HG02981 (cell line): ENCODE measurements at regions not wholly inside any gene's neighbourhood (a gene's known extent, or its start where the extent isn't known, plus 50 kb on each side); places are given as distances from the start of the nearest gene placed in this dataset.
"Not testable (repeated sequence)": the region's sequence is repeated elsewhere in the genome, so short reads cannot be mapped to it uniquely, and the experiment has no call there.

Experiments
- ATAC-seq: cut with Tn5 transposase; IDR thresholded peaks from one replicate; pipeline ENCODE4 v1.9.1; 2021; ENCODE audit warnings: mild to moderate bottlenecking, moderate library complexity; ENCODE audit not compliant: unreplicated experiment

DNA sequence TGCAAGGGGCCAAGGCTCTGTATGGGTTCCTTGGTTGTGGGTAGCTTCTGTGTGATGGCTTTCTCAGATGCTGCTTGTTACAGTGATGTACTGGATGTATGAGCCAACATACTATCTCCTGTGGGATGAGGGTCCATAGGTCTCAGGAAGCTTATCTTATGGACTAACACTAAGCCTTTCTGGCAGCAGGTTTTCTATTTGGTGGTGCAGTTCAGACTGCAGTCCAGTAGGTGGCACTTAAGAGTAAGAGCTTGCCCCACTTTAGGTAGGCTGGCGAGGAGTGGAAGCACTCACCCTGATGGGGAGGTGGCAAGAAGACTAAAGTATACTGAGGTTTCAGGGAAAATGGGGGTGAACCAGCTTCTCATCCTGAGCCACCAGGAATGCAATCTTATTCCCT lies 306.7 kb upstream of the MAOA start:
- no peak for ATAC-seq

DNA sequence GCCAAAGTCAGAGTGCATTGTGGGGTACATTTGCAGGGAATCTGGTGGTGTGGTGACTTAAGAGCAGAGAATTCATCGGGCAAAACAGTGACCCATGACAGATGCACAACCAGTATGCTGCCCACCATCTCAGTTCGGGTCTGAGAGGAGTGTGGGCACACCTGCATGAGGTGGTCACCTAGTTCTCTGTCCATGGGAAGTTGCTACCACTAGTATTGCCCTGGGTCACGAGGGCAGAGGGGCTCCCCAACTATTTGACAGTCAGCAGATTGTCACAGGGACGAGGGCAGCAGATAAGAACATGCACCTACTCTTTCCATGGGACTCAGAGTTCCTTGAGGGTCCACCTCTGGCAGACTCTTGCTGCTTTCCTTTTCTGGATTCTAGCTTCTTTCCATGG lies 305.2 kb upstream of the MAOA start:
- no peak for ATAC-seq

DNA sequence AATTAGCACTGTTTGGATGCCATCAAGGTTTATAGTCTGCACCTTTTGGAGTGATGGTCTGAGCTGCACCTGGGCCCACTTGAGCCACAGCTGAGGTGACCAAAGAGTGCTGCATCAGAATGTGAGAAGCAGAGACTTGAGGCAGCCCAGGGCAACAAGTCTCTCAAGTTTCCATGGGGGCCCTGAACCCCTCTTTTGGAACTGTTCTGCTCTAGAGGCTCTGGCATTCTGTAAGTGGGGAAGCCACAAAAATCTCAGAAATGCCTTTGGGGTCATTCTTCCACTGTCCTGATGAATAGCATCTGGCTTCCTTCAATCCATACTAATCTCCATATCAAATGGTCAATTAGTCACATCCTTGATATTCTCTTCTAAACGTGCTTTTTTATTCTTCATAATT lies 298.4 kb upstream of the MAOA start:
- no peak for ATAC-seq

DNA sequence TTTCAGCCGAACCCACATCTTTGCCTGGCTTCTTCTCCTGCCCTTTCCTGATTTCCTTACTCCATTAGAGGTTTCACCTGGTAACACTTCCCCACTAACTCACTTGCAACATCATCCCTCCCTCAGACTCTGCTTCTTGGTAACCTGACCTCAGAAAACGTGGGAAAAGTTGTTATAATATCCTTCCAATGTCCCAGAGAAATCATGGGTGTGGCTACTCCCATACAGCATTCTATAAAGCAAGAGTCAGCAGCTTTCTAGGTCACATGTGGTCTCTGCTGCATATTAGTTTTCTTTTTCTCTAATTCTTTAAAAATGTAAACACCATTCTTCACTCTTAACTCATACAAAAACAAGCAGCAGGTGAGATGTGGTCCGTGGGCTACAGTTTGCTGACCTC lies 283.1 kb upstream of the MAOA start:
- no peak for ATAC-seq

DNA sequence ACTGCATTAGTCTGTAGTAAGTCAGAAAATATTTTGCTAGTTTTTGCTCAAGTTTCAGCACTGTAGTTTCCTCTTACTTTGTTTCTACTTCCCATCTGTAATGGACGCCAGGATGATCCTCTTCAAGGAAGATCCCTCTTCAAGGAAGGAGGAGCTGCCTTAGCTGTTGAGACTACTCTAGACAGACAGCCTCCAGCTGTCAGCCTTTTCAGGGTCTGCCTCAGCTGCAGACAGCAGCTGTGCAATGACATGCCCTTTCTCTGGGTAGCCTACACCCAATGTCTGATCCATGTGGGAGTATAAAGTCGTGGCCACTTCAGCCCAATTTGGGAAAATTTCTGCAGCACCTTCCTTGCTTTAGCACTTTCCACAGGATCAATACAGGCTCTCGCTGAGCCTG lies 281.0 kb upstream of the MAOA start:
- no peak for ATAC-seq

DNA sequence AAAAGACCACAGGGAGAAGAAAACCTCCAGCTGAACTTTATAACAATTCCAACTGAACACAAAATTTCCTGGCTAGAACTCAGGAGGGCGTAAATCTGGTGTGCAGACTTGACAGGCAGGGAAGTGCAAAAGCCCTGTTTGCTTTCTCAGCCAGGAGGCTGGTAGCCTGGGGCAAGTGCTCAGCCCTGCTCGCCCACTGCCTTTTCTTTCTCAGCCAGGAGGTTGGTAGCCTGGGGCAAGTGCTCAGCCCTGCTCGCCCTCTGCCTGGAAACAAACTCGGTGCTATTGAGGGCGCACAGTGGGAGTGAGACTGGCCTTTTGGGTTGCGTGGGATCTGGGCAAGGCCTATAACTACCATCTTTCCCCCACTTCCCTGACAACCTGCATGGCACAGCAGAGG lies 275.4 kb upstream of the MAOA start:
- ATAC-seq = no peak

DNA sequence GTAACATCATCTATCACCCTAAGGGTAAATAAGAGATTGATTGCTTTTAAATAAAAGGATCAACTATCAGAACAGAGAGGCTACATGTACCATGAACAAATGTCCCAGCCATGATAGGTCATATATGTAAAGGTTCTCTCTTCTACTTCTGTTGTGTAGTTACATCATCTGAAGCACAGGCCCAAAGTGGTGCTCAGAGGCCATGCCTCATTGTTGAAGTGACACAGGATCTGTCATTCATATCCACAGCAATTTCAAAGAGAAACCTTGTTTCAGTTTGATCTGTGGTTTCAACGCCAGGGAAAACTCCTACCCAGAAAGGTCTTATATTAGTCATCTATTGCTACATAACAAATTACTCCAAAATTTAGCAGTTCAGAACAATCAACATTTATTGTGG lies 269.2 kb upstream of the MAOA start:
- no peak for ATAC-seq

DNA sequence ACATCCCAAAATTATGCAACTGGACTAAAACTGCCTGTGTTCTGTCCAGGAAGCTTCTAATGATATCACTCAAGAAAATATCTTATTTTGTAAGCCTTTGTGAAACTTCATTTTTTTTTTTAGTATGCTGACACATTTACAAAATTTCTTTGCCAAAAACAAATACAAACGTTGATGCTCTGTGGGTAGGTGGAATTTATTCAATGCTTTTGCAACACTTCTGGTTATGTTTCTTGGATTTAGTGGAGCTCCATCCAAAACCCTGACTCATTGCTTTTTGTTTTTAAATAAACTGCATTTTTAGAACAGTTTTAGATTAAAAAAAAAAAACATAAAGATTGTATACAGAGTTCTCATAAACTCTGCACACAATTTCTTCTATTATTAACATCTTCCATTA lies 250.9 kb upstream of the MAOA start:
- ATAC-seq = no peak

DNA sequence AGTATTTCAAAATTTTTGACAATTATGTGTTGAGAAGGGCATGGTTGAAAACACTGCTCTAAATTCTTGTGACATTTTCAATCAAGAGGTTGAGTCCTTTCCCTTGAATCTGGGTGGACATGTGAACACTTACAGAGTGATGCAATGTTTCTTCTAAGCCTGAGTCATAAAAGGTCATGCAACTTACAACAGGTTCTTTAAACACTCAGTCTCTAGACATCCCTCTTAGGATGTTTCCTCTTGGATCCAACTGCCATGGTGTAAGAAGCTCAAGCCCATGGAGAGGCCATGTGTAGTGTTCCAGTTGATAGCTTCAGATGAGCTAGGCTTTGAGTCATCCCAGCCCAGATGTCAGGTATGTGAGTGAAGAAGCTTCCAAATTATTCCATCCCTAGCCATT lies 232.2 kb upstream of the MAOA start:
- no peak for ATAC-seq

DNA sequence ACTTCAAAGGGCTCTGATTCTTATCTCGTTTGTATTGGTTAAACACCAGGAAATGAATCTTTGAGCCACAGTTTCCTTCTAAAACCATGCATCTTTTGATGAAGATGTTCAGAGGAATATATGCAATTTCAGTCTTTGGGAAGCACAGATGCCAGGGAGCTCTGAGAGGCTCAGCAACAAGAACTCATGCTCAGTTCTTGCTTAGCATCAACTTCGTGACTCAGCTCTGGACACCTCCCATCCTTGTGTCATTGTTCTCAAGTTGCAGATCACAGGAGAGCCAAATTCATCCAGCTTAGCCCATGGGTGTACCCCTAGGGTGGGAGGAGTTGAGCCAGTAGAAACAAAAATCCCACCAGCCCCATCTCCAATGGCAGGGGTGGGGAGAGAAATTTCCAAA lies 219.6 kb upstream of the MAOA start:
- ATAC-seq = no peak

DNA sequence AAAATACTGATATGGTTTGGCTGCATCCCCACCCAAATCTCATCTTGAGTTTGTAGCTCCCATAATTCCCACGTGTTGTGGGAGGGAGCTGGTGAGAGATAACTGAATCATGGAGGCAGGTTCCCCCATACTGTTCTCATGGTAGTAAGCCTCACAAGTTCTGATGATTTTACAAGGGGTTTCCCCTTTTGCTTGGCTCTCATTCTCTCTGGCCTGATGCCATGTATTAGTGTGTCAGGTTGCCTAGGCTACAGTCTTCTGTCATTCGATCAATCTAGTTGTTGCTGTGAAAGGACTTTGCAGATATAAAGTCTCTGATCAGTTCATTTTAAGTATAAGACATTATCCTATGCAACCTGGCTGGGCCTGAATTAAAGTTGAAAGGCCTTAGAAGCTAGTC lies 209.3 kb upstream of the MAOA start:
- no peak for ATAC-seq

DNA sequence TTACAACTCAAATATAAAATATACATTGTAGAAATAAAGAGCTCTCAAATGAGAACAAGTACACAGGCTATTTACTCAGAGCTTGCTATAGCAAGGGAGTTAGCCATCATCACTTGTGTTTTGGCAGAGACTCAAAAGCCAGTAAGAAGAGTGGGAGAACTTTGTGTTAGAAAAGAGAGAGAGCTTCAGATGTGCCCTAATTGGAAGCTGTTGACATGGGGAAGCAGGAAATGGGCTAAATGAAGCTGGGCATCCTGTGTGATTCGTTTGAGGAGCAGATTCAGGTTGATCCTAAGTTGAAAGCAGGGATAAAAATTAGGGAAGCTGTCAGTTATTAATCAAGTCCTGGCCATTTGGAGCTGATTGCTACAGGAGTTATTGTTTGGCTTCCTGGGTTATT lies 207.4 kb upstream of the MAOA start:
- ATAC-seq = no peak

DNA sequence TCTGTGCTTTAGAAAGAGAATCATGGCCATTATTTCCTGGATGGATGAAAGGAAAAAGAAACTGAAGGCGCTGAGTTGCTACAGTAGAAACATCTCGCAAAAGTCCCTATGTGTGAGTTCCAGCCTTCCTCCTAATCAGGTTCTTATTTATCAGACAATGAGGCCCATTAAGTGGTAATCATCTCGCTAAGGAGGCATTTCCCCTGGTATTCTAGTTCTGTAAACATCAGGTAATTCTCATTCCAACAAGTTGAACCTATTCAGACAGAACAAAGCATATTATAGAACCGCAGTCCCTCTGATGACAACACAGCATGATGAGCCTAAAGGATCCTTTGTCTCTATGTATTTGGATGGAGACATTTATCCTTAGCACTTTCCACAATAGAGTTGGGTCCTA lies 205.7 kb upstream of the MAOA start:
- no peak for ATAC-seq

DNA sequence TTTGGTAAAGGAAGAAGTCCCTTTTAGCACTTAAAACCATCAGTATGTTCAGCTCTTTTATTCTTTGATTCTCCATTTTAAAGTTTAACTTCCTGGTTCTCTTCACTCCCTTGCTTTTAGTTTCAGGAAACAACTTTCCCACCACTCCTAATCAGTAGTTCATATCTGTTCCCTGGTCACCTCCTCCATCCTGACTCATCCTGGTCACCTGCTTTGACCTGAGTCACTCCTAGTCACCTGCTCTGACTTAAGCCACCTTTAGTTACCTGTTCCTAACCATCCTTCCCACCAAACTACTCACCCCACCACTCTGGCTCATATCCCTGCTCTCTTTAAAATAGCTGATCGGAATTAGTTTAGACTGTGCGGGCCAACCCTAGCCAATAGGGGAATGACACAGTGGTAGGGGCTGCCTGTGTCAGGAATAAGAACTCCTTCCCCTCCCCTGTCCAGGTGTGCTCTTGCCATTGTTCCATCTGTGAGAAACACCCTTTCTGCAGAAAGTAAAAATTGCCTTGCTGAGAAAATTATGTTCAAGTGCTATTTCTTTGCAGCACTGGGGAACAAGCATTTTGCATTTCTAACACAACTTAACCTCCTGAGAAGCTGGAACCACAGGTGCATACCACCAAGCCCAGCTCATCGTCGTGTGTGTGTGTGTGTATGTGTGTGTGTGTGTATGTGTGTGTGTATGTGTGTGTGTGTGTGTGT lies 204.0 kb upstream of the MAOA start:
- not testable (repeated sequence) for ATAC-seq

DNA sequence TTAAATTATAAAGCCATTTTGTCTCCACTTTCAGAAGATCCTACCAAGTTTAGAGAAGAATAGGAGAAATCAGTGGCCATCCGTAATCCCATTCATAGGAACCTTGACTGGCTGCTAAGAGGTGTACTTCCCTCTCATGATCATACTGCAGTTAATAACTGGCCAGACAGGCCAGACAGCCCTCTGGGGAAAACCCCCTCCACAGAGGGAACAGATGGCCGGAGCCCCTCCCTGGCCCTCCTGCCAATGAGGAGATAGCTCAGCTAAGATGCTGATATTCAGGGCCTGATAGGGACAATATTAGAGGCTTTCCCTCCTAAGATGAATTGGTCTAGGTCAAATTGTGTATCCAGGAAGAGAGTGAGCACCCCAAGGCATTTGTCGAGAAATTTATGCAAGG lies 200.0 kb upstream of the MAOA start:
- no peak for ATAC-seq

DNA sequence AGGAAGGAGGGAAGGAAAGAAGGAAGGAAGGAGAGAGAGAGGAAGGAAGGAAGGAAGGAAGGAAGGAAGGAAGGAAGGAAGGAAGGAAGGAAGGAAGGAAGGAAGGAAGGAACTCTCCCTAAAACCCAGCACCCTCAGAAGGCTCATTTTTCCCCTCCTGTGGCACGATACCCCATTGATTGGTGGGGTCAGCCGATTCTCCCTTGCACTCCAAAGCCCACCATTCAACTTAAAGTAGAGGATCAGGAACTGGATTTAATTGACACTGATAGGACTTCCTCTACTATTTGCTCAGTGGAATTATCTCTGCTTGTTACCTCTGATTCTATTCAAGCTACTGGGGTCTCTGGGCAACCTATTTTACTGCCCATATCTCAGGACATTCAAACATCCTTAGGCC lies 199.2 kb upstream of the MAOA start:
- ATAC-seq = no peak

DNA sequence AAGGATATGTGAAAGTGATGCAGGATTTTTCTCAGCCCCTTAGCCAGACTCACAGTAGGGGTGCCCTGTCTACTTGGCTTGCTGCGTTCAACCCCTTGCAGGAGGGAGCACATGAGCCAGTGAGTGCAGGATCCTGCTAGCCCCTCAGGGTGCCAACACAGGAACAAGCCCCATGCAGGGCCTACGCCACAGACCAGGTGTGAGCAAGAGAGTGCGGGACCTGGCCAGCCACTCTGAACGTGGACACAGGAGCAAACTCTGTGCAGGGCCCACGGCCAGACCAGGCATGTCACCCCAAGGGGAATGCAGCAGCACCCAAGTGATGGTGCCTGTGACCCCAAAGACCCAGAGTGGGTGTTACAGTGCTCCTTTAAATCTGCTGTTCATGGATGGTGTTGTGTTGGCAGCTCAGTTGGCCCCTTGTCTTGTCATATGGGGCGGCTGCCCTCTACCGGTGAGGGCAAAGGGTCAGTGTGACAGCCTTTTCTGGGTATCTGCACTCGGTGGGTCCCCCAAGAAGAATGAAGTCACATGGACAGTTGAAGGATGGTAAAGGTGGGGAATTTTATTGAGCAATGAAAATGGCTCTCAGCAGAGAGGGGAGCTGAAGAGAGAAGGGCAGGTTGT lies 188.4 kb upstream of the MAOA start:
- no peak for ATAC-seq

DNA sequence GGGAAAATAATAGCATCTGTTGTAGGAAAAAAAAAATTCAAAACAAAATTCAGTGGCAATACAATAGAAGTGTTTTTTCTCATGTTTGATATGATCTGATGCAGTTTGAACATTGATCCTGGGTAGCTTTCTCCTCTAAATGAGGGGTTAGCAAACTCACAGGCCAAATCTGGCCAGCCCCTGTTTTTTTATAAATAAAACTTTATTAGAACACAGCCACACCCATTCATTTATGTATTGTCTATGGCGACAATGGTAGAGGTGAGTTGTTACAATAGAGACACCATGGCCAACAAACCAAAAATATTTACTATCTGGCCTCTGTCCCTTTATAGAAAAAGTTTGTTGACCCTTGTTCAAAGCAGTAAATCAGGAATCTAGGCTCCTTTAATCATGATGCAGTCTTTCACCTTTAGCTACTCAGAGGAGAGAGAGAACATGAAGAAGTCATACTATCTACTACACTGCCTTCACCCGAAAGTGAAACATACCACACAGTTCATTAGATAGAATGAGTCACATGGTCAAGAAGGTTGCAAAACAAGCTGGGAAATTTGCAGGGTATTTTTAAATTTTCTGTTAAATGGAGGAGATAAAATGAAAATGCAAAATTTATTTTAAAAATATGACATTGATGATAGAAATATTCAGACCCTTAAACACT lies 186.6 kb upstream of the MAOA start:
- ATAC-seq = no peak

DNA sequence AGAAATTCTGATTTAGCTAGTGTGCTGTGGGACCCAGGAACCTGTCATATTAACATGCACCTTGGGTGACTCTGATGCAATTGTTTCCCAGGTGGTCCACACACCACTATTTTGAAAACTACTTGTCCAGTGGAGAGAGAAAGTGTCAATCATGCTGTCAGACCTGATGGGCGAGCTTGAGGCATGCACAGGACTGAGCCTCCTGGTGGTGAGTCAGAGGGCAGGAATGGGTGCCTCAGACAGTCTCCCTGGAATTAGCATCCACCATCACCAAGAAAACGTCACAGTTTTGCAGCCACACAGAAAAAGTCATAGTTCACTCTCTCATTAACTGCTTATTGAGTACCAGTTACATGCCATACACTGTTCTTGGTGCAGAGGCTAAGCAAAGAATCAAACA lies 181.8 kb upstream of the MAOA start:
- no peak for ATAC-seq

DNA sequence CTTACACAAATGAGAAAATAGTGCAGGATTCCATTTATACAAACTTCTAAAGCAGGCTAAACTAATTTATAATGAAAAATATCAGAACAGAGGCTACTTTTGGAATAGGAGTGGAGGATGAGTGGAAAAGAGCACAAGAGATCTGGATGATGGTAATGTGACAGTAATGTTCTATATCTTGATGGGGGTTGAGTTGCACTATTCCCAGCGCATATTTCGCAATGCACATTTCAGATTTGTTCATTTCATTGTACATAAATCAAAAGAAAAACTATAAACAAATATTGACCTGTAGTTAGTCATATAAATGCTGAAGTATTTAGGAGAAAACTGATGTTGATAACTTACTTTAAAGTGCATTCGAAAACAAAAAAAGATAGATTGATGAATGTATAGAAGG lies 177.0 kb upstream of the MAOA start:
- no peak for ATAC-seq

DNA sequence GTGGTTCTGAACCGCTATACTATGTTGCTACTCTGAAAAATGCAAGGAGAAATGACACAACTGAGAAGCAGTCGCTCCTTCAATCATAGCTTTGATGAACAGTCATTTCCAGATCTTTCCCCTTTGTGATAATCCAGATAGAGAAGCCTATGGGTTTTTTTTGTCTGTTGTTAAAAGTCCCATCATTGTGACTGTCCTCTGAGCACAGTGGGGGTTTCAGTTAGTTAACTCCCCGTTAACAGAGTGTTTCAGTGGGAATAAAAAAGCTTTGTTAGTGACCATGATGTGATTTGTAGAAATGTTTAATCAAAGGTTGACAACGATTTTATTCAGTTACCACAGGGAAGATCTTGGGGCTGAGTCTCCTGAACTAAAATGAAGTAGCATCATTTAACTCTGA lies 176.2 kb upstream of the MAOA start:
- no peak for ATAC-seq

DNA sequence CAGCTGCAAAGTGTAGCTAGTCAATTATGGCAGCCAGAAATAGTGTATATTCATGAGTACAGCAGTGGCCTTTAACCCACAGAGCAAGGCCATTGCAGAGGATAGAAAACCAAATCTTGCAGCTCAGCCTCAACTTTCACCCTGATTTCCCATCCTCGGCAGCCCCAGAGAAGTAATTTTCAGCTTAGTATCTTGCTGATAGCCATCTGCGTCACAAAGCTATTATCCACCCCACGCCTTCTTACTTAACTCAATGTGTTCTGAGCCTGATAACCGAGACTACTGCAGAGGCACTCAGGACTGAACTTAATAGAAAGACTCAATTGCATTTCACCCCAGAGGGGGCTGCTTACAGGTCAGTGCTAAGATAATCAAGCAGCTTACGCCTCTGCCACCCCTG lies 174.5 kb upstream of the MAOA start:
- no peak for ATAC-seq

DNA sequence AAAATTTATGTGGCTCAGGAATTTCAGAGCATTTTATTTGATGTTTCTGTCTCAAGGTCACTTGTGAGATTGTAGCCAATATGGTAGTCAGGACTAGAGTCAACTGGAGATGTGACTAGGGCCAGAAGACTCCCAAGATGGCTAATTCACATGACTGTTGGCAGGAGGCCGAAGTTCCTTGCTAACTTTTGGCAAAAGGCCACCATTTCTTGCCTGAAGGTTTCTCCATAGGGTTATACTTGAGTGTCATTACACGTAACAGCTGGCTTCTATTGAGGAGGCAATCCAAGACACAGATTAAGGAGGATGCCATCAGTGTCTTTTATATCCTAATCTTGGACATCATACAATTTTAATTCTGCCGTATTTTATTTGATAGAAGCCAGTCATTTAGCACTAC lies 162.3 kb upstream of the MAOA start:
- ATAC-seq = no peak
